Body of pancreas (tissue), 4 donors: ENCODE measurements at regions not wholly inside any gene's neighbourhood (a gene's known extent, or its start where the extent isn't known, plus 50 kb on each side); places are given as distances from the start of the nearest gene placed in this dataset.

Experiments
- ATAC-seq: fragments of 150-250 bp; one replicate; pipeline ENCODE4 v1.9.1; 2016
- DNase-seq, 4 donors: peaks; one replicate each; pipeline ENCODE4 v3.0.0-alpha.2; 2019
- H3K27ac ChIP-seq, 4 donors: fragments of 200-600 bp; sonication (generic); 1 replicate in 3 of 4; 2 replicates in 1 of 4; pipeline versions ENCODE4 v1.5.1 to v1.6.1; 2016 to 2019; ENCODE audit warnings: mild to moderate bottlenecking in 1 of 4, mixed read lengths in 1 of 4, moderate library complexity in 1 of 4
- H3K27me3 ChIP-seq, 2 donors: fragments of 200-600 bp; sonication (generic); one replicate each; pipeline ENCODE4 v1.6.0; 2016; ENCODE audit warnings: mild to moderate bottlenecking in 1 of 2
- H3K36me3 ChIP-seq, 2 donors: fragments of 200-600 bp; sonication (generic); replicated peaks in 1 of 2; 2 replicates each; pipeline ENCODE4 v1.5.1; 2016; ENCODE audit warnings: low read depth in 2 of 2; ENCODE audit not compliant: insufficient read depth in 1 of 2
- H3K4me1 ChIP-seq: fragments of 200-600 bp; sonication (generic); one replicate; pipeline ENCODE4 v1.6.0; 2016
- H3K4me3 ChIP-seq, 2 donors: fragments of 200-600 bp; sonication (generic); 1 replicate in 1 of 2; 2 replicates in 1 of 2; pipeline ENCODE4 v1.5.1; 2016 to 2019
- H3K9me3 ChIP-seq, 3 donors: fragments of 200-600 bp; sonication (generic); 1 replicate in 2 of 3; 2 replicates in 1 of 3; pipeline ENCODE4 v1.5.1; 2016
- POLR2A ChIP-seq, 3 donors: fragments of 450-650 bp; IDR thresholded peaks; one replicate each; pipeline ENCODE4 v1.6.1; 2016; ENCODE audit warnings: antibody characterized with exemption in 3 of 3, mild to moderate bottlenecking in 2 of 3
- WGBS, 2 donors: methylation state at CpG; one replicate each; pipeline ENCODE4 v1.1.5; 2017; 5-methylcytosine and 5-hydroxymethylcytosine counted together
- intact Hi-C: fragments of 100-400 bp; cut with DNase I; formaldehyde crosslinking; loops from one replicate; pipeline ENCODE4 v1.15.1; 2023
- TF ChIP-seq, protein P1 (sequence below), 7 experiments: fragments of 450-650 bp in 4 of 7; fragments of 200-600 bp in 3 of 7; sonication (generic) in 3 of 7; IDR thresholded peaks; one replicate each; pipeline ENCODE4 v1.5.1; 2016 to 2019; ENCODE audit warnings: antibody characterized with exemption in 7 of 7

DNA sequence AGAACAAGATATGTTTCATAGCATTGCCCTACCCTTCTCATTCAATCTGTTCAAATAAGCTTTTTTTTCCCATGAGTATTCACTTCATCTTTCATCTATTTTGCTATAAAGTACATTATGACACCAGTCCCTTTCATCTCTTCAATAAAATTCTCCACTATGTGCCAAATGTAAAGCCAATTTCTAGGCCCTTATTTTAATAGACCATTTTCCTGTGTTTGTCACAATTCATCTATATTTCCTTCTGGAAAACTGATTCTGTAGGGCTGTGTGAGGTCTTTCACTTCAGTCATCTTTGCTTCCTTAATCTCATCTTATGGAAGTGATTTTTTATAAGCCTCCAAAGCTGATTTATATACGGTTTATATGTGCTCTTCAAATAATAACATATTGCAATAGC, 992.4 kb upstream of the EYS start:
- Histone ChIP-seq H3K9me3 (no peaks in the 10 kb centered on the region), H3K27ac (no peak overlapping the region), H3K27me3 (no peaks in the 10 kb centered on the region), H3K4me3 (no peak overlapping the region), H3K4me1 (no peaks in the 10 kb centered on the region), H3K36me3 (no peaks in the 10 kb centered on the region)
- no peak for DNase-seq
- TF ChIP-seq, protein P1, sequence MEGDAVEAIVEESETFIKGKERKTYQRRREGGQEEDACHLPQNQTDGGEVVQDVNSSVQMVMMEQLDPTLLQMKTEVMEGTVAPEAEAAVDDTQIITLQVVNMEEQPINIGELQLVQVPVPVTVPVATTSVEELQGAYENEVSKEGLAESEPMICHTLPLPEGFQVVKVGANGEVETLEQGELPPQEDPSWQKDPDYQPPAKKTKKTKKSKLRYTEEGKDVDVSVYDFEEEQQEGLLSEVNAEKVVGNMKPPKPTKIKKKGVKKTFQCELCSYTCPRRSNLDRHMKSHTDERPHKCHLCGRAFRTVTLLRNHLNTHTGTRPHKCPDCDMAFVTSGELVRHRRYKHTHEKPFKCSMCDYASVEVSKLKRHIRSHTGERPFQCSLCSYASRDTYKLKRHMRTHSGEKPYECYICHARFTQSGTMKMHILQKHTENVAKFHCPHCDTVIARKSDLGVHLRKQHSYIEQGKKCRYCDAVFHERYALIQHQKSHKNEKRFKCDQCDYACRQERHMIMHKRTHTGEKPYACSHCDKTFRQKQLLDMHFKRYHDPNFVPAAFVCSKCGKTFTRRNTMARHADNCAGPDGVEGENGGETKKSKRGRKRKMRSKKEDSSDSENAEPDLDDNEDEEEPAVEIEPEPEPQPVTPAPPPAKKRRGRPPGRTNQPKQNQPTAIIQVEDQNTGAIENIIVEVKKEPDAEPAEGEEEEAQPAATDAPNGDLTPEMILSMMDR (IDR thresholded peaks at IDR 0.05): no peak
- TF ChIP-seq POLR2A (IDR thresholded peaks at IDR 0.05): no peak
- ATAC-seq: no peak
- WGBS, 2 donors: 32 to 43% methylated on average over 1 of the region's 1 CpG
- intact Hi-C loops: no loop called here

DNA sequence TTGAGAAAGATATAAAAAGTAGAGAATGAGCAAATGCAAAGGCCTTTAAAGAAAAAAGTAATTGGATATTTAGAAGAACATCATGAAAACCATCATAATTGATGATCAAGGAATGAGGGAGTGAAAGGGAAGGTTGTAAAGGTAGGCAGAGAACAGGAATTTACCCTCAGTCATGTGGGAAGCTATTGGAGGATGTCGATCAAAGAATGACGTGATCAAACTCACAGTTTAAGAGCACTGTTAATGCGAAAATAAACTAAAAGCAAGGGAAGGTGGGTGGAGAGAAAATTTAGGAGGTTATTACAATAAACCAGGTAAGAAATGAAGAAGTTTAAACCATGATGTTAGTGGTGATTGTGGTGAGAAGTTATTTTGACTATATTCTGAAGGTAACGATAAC, 982.6 kb upstream of the EYS start:
- Histone ChIP-seq H3K27ac (no peak overlapping the region), H3K36me3 (no peaks in the 10 kb centered on the region), H3K4me3 (no peak overlapping the region), H3K4me1 (no peaks in the 10 kb centered on the region), H3K9me3 (no peaks in the 10 kb centered on the region), H3K27me3 (no peaks in the 10 kb centered on the region)
- WGBS, 2 donors: 65 to 75% methylated on average over 4 of the region's 4 CpGs
- intact Hi-C loops: no loop called here
- TF ChIP-seq, protein P1 (IDR thresholded peaks at IDR 0.05): no peak
- no peak for TF ChIP-seq POLR2A (IDR thresholded peaks at IDR 0.05)
- no peak for ATAC-seq
- DNase-seq: no peak

DNA sequence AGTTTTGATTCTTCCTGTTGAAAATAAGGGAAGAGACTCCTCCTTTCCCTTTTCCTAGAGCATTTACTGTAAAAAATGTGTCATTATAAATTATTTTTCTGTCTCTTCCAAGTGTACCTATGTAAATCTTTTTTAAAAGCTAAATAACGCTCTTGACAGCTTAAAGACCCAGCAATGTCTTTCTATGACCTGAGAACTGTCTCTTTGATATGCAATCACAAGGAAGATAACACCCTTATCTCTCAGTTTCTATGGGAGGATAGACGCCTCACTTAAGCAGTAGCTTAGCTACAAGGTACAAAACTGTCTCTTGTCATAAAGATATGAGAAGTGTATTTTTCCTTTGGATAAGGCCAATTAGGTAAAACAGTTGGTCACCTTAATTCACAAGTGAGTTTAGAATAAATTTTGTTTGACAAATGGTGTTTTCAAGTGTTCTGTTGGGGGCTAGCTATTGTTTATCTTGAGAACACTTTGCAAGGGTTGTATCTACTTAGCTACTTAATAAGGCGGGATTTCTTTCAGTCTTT, 980.6 kb upstream of the EYS start:
- no peak for ATAC-seq
- 17 to 21% methylated on average over 3 of the region's 3 CpGs for WGBS, 2 donors
- Histone ChIP-seq H3K4me1 (no peaks in the 10 kb centered on the region), H3K27ac (no peak overlapping the region), H3K9me3 (no peaks in the 10 kb centered on the region), H3K36me3 (no peaks in the 10 kb centered on the region), H3K27me3 (no peaks in the 10 kb centered on the region), H3K4me3 (no peak overlapping the region)
- no peak for TF ChIP-seq POLR2A (IDR thresholded peaks at IDR 0.05)
- TF ChIP-seq, protein P1 (IDR thresholded peaks at IDR 0.05): no peak
- intact Hi-C loops: no loop called here
- no peak for DNase-seq

DNA sequence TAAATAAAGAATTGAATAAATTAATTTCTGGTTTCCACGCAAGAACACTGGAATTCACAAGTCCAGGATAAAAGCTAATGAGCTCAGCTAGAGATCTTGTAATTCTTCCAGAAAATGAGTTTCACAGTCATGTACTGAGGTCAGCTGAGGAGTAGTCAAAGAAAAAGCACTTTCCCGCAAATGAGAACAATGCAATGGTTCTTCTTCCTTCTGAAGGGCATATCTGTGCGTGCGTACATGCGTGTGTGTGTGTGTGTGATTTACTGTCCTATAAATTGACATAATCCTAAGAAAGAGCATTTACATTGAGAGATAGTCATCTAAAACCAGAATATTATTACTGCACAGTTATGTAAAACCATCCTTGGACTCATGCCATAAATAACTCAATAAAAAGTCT, 968.9 kb upstream of the EYS start:
- 65 to 81% methylated on average over 5 of the region's 5 CpGs for WGBS, 2 donors

DNA sequence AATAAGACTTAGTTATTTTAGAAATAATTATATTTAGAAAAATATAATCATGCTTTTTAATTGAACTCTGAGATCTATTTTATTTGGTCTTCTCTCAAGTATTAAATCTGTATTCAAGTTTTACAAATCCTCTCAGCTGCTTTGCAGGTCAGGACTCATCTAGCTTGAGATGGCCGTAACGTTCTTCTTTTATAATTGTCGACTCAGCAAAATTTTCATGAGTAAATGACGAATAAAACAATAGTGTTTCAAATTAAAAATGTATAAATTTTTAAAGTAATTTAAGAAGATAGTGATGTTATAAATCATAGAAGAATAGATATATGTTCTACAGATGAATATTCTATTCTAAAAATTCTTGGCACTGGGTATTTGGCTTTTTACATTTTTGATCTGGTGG, 957.1 kb upstream of the EYS start:
- intact Hi-C loops: no loop called here
- H3K27ac ChIP-seq: no peak overlapping the region

More for the DNA sequence above, 968.9 kb upstream of the EYS start:
- DNase-seq (no peak), ATAC-seq (no peak)
- Histone ChIP-seq H3K27ac (no peak overlapping the region), H3K4me1 (no peaks in the 10 kb centered on the region), H3K4me3 (no peak overlapping the region), H3K27me3 (no peaks in the 10 kb centered on the region), H3K36me3 (no peaks in the 10 kb centered on the region), H3K9me3 (no peaks in the 10 kb centered on the region)
- TF ChIP-seq POLR2A (IDR thresholded peaks at IDR 0.05): no peak
- TF ChIP-seq, protein P1 (IDR thresholded peaks at IDR 0.05): no peak
- intact Hi-C loops: no loop called here

More for the DNA sequence above, 957.1 kb upstream of the EYS start:
- H3K36me3 ChIP-seq: no peaks in the 10 kb centered on the region
- no peak overlapping the region for H3K4me3 ChIP-seq
- TF ChIP-seq, protein P1 (IDR thresholded peaks at IDR 0.05): no peak
- no peak for TF ChIP-seq POLR2A (IDR thresholded peaks at IDR 0.05)
- WGBS, 2 donors: 79 to 85% methylated on average over 4 of the region's 4 CpGs
- no peaks in the 10 kb centered on the region for H3K4me1 ChIP-seq
- ATAC-seq (no peak), DNase-seq (no peak)
- H3K27me3 ChIP-seq: no peaks in the 10 kb centered on the region
- H3K9me3 ChIP-seq: no peaks in the 10 kb centered on the region
